Stimulated activated naive B cell treated with anti-CD40 and anti-IgM and Interleukin-4, amounts not matched to agents 10 μg/mL and 1 μg/mL and 100 μg/mL, for 72 hours (primary cell): ENCODE measurements at regions not wholly inside any gene's neighbourhood (a gene's known extent, or its start where the extent isn't known, plus 50 kb on each side); places are given as distances from the start of the nearest gene placed in this dataset.

ENCODE experiments used
- ATAC-seq, 2 donors: fragments of 150-1000 bp; cut with Tn5 transposase; replicated peaks; 2 replicates each; pipeline ENCODE4 v1.10.0; 2021; ENCODE audit warnings: moderate library complexity in 1 of 2
- DNase-seq: peaks from one replicate; pipeline ENCODE4 v3.0.0; 2021
- H3K27ac Mint-ChIP-seq: one replicate; pipeline ENCODE4 v1.8.0; 2022; ENCODE audit warnings: mild to moderate bottlenecking, mixed read lengths
- H3K27me3 Mint-ChIP-seq, 2 donors: one replicate each; pipeline ENCODE4 v1.8.0; 2022; ENCODE audit warnings: mixed read lengths in 2 of 2
- H3K36me3 Mint-ChIP-seq, 2 donors: one replicate each; pipeline ENCODE4 v1.8.0; 2022; ENCODE audit warnings: mixed read lengths in 2 of 2, mild to moderate bottlenecking in 1 of 2
- H3K4me1 Mint-ChIP-seq, 2 donors: one replicate each; pipeline ENCODE4 v1.8.0; 2022; ENCODE audit warnings: mixed read lengths in 2 of 2, mild to moderate bottlenecking in 1 of 2
- H3K4me3 Mint-ChIP-seq, 2 donors: one replicate each; pipeline ENCODE4 v1.8.0; 2022; ENCODE audit warnings: mild to moderate bottlenecking in 2 of 2, mixed read lengths in 2 of 2, moderate library complexity in 1 of 2
- H3K9me3 Mint-ChIP-seq, 2 donors: one replicate each; pipeline ENCODE4 v1.8.0; 2022; ENCODE audit warnings: mixed read lengths in 2 of 2, mild to moderate bottlenecking in 1 of 2

DNA sequence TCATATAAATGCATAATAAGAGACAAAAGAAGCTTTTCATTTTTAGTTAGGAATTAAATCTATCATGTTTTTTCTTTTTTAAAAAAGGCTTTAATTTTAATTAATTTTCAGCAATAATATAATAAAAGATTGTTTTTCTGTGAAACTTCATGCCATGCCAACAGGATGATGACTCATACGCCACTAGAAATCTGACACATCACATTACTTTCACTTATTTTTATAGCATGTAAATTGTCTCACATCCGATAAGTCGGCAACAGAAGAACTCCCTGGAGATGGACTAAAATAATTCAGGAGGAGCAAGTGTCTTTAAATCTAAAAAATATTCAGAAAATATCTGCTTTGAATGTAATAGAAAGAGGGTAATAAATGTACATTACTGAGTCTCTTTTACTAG, 1024.2 kb upstream of the ACVR2A start:
- Mint-ChIP-seq H3K36me3 (no peaks in the 10 kb centered on the region), H3K27me3 (no peaks in the 10 kb centered on the region), H3K4me3 (no peak overlapping the region), H3K27ac (no peak overlapping the region), H3K4me1 (no peaks in the 10 kb centered on the region), H3K9me3 (no peaks in the 10 kb centered on the region)
- DNase-seq (no peak), ATAC-seq (no peak)

DNA sequence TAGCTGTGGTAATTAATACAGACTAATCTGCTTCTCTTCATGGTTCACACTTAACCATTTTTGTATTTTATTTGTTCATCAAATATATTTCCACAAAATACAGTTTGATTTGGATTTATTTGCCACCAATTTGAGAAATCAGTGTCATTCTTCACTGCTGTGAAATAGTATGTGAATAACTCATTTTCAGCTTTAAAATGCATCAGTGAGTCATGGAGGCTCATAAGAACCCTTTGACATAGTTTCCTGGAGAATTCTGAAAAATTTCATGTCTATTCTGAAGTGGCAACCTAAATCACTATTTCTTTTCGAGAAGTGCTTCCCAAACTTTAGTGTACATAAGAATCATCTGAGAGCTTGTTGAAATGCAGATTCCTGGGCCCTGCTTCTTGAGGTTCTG, 1026.7 kb upstream of the ACVR2A start:
- ATAC-seq = no peak
- H3K9me3 Mint-ChIP-seq = no peaks in the 10 kb centered on the region
- H3K36me3 Mint-ChIP-seq = no peaks in the 10 kb centered on the region
- no peak overlapping the region for H3K27ac Mint-ChIP-seq
- H3K4me1 Mint-ChIP-seq = no peaks in the 10 kb centered on the region
- DNase-seq = no peak
- no peak overlapping the region for H3K4me3 Mint-ChIP-seq
- H3K27me3 Mint-ChIP-seq = no peaks in the 10 kb centered on the region

DNA sequence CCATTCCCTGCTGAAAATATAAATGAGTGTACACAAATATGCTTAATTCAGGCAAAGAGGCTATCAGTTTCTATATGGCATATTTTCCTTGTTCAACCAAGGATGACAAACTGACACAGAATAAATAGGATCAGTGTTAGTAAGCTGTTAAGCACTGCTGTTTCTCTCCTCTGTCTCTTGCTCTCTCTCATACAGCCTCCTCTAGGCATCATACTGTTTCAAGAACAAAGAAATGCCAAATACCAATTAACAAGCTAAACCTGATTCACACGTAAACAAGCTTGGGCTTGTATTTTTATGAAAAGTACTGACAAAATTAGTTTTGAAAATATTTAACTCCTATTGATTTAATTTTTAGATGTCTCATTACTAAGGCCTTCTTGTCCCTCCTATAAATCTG, 1027.2 kb upstream of the ACVR2A start:
- no peak overlapping the region for H3K27ac Mint-ChIP-seq
- no peaks in the 10 kb centered on the region for H3K27me3 Mint-ChIP-seq
- peaks cover 0 to 2% of the 10 kb centered on the region in 2 donors for H3K9me3 Mint-ChIP-seq
- H3K4me3 Mint-ChIP-seq = no peak overlapping the region
- DNase-seq (no peak), ATAC-seq (no peak)
- H3K4me1 Mint-ChIP-seq = no peaks in the 10 kb centered on the region
- H3K36me3 Mint-ChIP-seq = no peaks in the 10 kb centered on the region

DNA sequence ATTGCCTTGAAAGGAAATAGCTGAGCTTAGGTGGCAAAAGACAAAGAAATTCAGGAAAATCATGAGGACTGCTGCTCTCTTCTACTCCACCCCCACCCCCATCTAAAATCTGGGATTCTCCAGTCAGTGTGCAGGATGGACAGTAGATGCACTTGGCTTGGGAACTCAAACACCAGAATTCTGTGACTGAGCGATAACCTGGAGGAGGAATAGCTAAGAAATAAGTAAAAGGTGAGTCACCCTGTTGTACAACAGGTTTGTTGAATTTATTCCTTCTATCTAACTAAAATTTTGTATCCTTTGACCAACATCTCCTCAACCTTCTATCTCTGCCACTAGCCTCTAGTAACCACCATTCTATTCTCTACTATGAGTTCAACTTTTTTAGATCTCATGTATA, 1029.9 kb upstream of the ACVR2A start:
- H3K36me3 Mint-ChIP-seq = no peaks in the 10 kb centered on the region
- H3K4me3 Mint-ChIP-seq = no peak overlapping the region
- no peaks in the 10 kb centered on the region for H3K27me3 Mint-ChIP-seq
- DNase-seq (no peak), ATAC-seq (no peak)
- H3K4me1 Mint-ChIP-seq = no peaks in the 10 kb centered on the region
- H3K9me3 Mint-ChIP-seq = peaks cover 5 to 8% of the 10 kb centered on the region in 2 donors
- no peak overlapping the region for H3K27ac Mint-ChIP-seq

DNA sequence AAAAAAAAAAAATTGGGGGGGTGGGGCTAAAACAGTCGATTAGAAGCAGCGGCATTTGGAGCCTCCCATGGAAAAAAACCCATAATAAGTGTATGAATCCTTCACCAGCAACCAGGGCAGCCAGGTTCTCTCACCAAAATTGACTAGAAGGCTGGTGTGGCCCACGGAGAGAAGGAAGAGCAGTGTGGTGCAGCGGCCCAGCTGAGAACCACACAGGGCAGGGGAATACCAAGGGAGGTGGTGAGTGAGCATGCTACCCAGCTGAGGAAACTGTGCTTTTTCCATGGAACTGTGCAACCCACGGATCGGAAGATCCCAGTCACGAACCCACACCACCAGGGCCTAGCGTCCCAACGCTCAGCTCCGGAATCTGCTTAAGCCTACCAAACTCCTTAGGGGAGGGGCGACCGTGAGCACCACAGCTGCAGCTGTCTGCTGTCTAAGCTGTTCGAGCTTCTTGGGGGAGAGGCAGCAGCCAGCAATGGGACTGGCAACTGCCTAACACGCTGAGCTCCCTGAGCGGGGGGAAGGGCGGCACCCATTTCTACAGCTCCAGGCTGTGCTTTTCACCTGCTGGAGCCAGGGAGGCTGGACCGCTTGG, 1037.2 kb upstream of the ACVR2A start:
- H3K36me3 Mint-ChIP-seq = no peaks in the 10 kb centered on the region
- DNase-seq (no peak), ATAC-seq (no peak)
- H3K4me1 Mint-ChIP-seq = no peaks in the 10 kb centered on the region
- peaks cover 10 to 11% of the 10 kb centered on the region in 2 donors for H3K9me3 Mint-ChIP-seq
- H3K4me3 Mint-ChIP-seq = no peak overlapping the region
- H3K27ac Mint-ChIP-seq = no peak overlapping the region
- H3K27me3 Mint-ChIP-seq = no peaks in the 10 kb centered on the region

DNA sequence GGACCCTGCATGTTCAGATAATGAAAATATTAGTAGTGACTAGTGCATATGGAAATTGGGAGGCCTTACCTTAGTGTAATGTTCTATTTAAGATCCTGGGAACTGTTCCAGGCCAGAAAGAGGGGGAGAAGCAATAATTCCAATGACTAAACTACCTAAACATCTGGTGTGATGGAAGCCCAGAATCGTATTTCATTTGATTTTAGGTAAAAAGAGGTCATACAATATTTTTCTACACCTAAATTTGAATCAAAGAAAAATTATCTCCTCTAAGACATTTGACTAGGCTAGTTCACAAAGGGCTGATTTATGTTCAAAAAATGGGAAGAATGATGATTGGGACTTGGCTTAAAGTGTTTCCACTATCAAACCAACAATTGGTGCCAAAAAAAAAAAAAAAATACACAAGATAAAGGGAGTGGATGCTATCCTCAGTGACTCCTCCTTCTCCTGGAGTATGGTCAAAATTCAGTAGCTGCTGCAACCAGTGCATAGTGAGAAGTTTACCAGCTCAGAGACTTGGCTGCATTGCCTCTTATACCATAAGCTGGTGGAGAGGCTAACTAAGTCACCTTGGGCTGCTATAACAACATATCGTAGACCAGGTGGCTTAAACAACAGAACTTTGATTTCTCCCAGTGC, 1038.3 kb upstream of the ACVR2A start:
- Mint-ChIP-seq H3K9me3 (peaks cover 6 to 9% of the 10 kb centered on the region in 2 donors), H3K27ac (no peak overlapping the region), H3K36me3 (no peaks in the 10 kb centered on the region), H3K27me3 (no peaks in the 10 kb centered on the region), H3K4me3 (no peak overlapping the region), H3K4me1 (no peaks in the 10 kb centered on the region)
- no peak for ATAC-seq
- DNase-seq = no peak

DNA sequence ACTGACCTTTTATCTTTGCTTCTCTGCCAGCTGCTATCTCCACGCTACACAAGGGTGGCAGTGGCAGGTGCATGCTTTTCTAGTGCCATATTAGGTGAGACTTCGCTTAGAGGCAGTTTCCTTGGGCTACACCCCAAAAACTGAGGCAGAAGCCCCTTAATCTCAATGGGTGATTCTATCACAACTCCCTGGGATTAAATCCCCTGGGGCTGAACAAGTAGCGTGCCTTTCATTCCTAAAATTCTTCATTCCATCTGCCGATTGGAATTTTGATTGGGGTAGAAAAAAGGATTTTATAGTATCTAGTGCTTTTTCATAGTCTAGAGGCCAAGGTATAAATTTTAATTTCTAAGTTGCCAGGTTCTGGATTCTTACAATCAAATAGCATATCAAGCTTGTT, 1040.5 kb upstream of the ACVR2A start:
- Mint-ChIP-seq H3K4me1 (no peaks in the 10 kb centered on the region), H3K36me3 (no peaks in the 10 kb centered on the region), H3K27me3 (no peaks in the 10 kb centered on the region), H3K4me3 (no peak overlapping the region), H3K27ac (no peak overlapping the region), H3K9me3 (peaks cover 4 to 5% of the 10 kb centered on the region in 2 donors)
- no peak for ATAC-seq
- no peak for DNase-seq

DNA sequence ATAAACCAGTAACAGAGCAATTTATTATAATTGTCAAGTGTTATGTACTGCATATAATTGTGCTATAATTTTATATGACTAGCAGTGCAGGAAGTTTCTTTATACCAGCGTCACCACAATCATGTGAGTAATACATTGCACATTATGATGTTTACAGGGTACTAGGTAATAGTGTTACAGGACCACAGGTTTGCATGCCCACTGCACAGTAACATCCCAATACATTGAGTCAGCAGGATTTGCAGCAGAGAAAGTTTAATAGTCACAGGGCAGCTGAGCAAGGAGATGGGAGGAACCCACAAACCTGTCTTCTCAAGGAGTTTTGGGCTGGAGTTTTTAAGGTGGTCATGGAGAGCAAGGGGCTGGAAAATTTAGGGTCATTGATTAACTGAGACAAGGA, 1042.9 kb upstream of the ACVR2A start:
- peaks cover 3 to 4% of the 10 kb centered on the region in 2 donors for H3K9me3 Mint-ChIP-seq
- DNase-seq (no peak), ATAC-seq (no peak)
- H3K27ac Mint-ChIP-seq = no peak overlapping the region
- H3K36me3 Mint-ChIP-seq = no peaks in the 10 kb centered on the region
- H3K27me3 Mint-ChIP-seq = no peaks in the 10 kb centered on the region
- H3K4me3 Mint-ChIP-seq = no peak overlapping the region
- H3K4me1 Mint-ChIP-seq = no peaks in the 10 kb centered on the region

DNA sequence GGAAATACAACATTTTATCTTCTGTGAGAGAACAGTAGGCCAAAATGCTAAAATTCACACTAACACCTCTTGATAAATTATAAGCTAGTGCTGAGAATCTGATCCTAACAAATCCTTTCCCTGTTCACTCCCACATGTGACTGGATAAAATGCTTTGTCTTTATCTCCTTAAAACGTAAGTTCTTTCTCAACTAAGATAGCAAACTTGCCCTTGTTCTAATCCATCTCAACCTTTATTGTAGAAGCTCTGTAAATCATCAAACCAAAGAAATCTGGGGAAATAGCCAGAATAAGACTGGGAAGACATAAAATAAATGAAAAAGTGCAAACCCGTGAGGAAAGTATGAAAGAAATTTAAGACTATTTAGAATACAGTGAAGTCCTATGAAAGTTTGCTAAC, 1058.4 kb upstream of the ACVR2A start:
- Mint-ChIP-seq H3K27ac (no peak overlapping the region), H3K4me1 (no peaks in the 10 kb centered on the region), H3K9me3 (peaks cover 3 to 9% of the 10 kb centered on the region in 2 donors), H3K36me3 (no peaks in the 10 kb centered on the region), H3K4me3 (no peak overlapping the region), H3K27me3 (no peaks in the 10 kb centered on the region)
- DNase-seq = no peak
- ATAC-seq = no peak

DNA sequence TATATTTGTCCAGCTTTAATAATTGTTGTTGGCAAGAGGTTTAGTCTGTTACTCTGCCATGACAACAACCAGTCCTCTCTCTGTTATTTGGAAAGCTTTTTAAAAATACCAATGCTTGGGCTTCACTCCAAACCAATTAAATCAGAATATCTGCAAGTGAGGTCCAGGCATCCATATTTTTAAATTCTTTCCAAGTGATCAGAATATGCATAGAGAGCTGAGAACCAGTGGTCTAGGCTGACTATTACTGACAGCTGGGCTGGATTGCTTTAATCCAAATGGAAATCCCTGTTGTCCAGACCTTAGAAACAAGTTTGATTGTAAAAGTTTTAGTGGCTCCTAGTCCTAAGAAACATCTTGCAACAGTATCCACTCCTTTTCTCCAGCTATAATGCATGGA, 1059.7 kb upstream of the ACVR2A start:
- ATAC-seq = no peak
- H3K4me3 Mint-ChIP-seq = no peak overlapping the region
- no peaks in the 10 kb centered on the region for H3K27me3 Mint-ChIP-seq
- no peak overlapping the region for H3K27ac Mint-ChIP-seq
- DNase-seq = no peak
- no peaks in the 10 kb centered on the region for H3K36me3 Mint-ChIP-seq
- H3K4me1 Mint-ChIP-seq = no peaks in the 10 kb centered on the region
- H3K9me3 Mint-ChIP-seq = peaks cover 1 to 7% of the 10 kb centered on the region in 2 donors

DNA sequence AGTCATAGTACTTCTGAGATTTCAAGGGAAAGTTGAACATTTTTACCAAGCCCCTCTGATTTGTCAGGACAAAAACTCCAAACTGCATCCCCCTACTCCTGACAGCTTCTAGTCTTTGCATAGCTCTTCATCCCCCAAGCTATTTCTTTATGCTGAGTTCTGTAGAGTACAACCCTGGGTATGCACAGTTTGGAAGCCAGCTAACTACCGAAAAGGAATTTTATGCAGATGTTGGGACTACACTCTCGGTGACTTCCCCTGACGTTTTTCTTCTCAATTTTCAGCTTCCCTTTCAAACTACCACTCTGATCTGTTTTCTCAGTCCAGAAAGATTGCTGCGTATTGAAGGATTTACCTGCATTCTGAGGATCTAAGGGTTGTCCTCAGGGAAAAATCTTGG, 1060.2 kb upstream of the ACVR2A start:
- H3K27me3 Mint-ChIP-seq = no peaks in the 10 kb centered on the region
- DNase-seq = no peak
- H3K4me3 Mint-ChIP-seq = no peak overlapping the region
- peaks cover 4 to 7% of the 10 kb centered on the region in 2 donors for H3K9me3 Mint-ChIP-seq
- no peak for ATAC-seq
- H3K27ac Mint-ChIP-seq = no peak overlapping the region
- H3K4me1 Mint-ChIP-seq = no peaks in the 10 kb centered on the region
- H3K36me3 Mint-ChIP-seq = no peaks in the 10 kb centered on the region

DNA sequence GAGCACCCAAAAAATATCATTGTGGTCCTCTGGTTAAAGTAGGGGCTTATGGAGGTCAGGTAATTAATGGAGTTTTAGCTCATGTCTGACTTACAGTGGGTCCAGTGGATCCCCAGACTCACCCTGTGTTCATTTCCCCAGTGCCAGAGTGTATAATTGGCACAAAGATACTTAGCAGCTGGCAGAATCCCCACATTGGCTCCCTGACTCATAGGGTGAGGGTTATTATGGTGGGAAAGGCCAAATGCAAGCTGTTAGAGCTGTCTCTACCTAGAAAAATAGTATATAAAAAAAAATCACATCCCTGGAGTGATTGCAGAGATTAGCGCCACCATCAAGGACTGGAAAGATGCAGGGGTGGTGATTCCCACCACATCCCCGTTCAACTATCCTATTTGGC, 1067.6 kb upstream of the ACVR2A start:
- Mint-ChIP-seq H3K36me3 (no peaks in the 10 kb centered on the region), H3K27ac (no peak overlapping the region), H3K4me1 (no peaks in the 10 kb centered on the region), H3K9me3 (peaks cover 4 to 10% of the 10 kb centered on the region in 2 donors), H3K27me3 (no peaks in the 10 kb centered on the region), H3K4me3 (no peak overlapping the region)
- no peak for ATAC-seq
- DNase-seq = no peak

DNA sequence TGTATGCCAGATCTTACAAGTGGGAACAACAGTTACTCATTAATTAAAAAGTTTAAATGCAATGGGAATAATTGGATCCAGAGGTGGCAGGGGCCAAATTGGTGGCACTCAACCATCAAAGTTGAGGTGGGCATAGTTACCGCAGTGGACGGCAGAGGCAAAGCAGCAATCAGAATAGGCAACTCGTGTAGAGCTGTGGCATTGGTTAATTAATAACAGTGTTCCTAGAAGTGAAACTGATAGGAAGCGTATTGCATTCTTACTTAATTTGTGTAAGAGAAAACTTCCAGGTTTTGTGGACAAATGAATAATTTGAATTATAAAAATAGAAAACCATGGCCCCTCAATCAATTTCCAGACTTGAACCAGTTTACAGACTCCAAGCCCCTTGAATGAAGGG, 1068.2 kb upstream of the ACVR2A start:
- no peak for DNase-seq
- H3K9me3 Mint-ChIP-seq = peaks cover 4 to 7% of the 10 kb centered on the region in 2 donors
- no peaks in the 10 kb centered on the region for H3K27me3 Mint-ChIP-seq
- H3K27ac Mint-ChIP-seq = no peak overlapping the region
- no peaks in the 10 kb centered on the region for H3K4me1 Mint-ChIP-seq
- no peaks in the 10 kb centered on the region for H3K36me3 Mint-ChIP-seq
- no peak overlapping the region for H3K4me3 Mint-ChIP-seq
- ATAC-seq = no peak

DNA sequence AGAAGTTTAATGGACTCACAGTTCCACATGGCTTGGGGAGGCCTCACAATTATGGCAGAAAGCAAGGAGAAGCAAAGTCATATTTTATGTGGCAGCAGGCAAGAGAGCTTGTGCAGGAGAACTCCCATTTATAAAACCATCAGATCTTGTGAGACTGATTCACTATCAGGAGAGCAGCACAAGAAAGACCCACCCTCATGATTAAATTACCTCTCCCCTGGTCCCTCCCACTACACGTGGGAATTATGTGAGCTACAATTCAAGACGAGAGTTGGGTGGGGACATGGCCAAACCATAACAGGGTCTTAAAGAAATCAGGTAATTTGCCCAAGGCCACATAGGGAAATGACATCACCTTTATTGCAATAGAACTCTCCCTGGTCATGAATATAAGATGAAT, 1073.3 kb upstream of the ACVR2A start:
- Mint-ChIP-seq H3K9me3 (peaks cover 0 to 5% of the 10 kb centered on the region in 2 donors), H3K36me3 (no peaks in the 10 kb centered on the region), H3K4me1 (no peaks in the 10 kb centered on the region), H3K4me3 (no peak overlapping the region), H3K27me3 (no peaks in the 10 kb centered on the region), H3K27ac (no peak overlapping the region)
- ATAC-seq (no peak), DNase-seq (no peak)

DNA sequence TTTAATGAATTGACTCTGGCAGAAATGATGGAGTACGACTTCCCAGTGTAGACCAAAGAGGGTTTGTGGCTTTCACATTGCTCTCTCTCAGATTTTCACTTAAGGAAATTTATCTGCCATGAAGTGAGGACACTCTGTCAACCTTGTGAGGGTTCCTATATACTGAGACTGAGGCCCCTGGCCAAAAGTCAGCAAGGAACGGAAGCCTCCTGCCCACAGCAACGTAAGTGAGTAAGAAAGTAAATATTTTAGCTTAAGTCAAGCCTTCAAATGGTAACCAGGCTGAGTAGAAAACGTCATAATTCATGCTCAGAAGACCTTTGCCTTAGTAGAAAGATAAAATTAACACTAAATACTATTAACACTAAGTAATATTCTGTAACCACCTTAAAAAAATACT, 1080.5 kb upstream of the ACVR2A start:
- DNase-seq (no peak), ATAC-seq (no peak)
- no peak overlapping the region for H3K4me3 Mint-ChIP-seq
- H3K4me1 Mint-ChIP-seq = no peaks in the 10 kb centered on the region
- peaks cover 0 to 3% of the 10 kb centered on the region in 2 donors for H3K9me3 Mint-ChIP-seq
- no peaks in the 10 kb centered on the region for H3K27me3 Mint-ChIP-seq
- H3K27ac Mint-ChIP-seq = no peak overlapping the region
- H3K36me3 Mint-ChIP-seq = no peaks in the 10 kb centered on the region
